ENCODE measurements at regions not wholly inside any gene's neighbourhood (a gene's known extent, or its start where the extent isn't known, plus 50 kb on each side); places are given as distances from the start of the nearest gene placed in this dataset.

- Histone ChIP-seq H3K27ac (ENCODE audit: low read depth in 1 of 2, low read length in 2 of 2) (no peak overlapping the region), H3K27me3 (ENCODE audit: control insufficient read depth in 1 of 2, insufficient read depth in 2 of 2, low read length in 2 of 2) (no peaks in the 10 kb centered on the region), H3K4me1 (ENCODE audit: insufficient read depth, low read length) (no peaks in the 10 kb centered on the region), H3K36me3 (ENCODE audit: insufficient read depth, low read length) (no peaks in the 10 kb centered on the region), H3K9me3 (ENCODE audit: control insufficient read depth in 1 of 2, insufficient read depth in 1 of 2, low read length in 2 of 2) (no peaks in the 10 kb centered on the region), H3K4me3 (ENCODE audit: low read length) (no peak overlapping the region)
- peaks cover 4% of the 10 kb centered on the region for H3K9me3 Mint-ChIP-seq
- ChIA-PET CTCF (no interaction called here), POLR2A (no interaction called here)
- no peaks in the 10 kb centered on the region for H3K4me1 Mint-ChIP-seq (ENCODE audit: low read depth)
- H3K27me3 Mint-ChIP-seq: no peaks in the 10 kb centered on the region
- peak in 1 of 14 experiments; percentile 8 for DNase-seq
- H3K36me3 Mint-ChIP-seq (ENCODE audit: low read depth): no peaks in the 10 kb centered on the region
- no peak for ATAC-seq (ENCODE audit: poor library complexity)
- H3K4me3 Mint-ChIP-seq: no peak overlapping the region
- no peak for TF ChIP-seq CTCF (IDR thresholded peaks at IDR 0.05)
- intact Hi-C loops (cut with DNase I, micrococcal nuclease): no loop called here
- no peak overlapping the region for H3K27ac Mint-ChIP-seq
Measured at GRCh38 chr13:74920920-74921319, 561.0 kb downstream of the TBC1D4 start.

- POLR2A ChIA-PET: no interaction called here
- ATAC-seq (ENCODE audit: poor library complexity): no peak
- intact Hi-C loops (cut with DNase I, micrococcal nuclease): no loop called here
- CTCF ChIA-PET: no interaction called here
- no peak for DNase-seq
- Histone ChIP-seq H3K27me3 (ENCODE audit: control insufficient read depth in 1 of 2, insufficient read depth in 2 of 2, low read length in 2 of 2) (no peaks in the 10 kb centered on the region), H3K9me3 (ENCODE audit: control insufficient read depth in 1 of 2, insufficient read depth in 1 of 2, low read length in 2 of 2) (no peaks in the 10 kb centered on the region), H3K4me3 (ENCODE audit: low read length) (no peak overlapping the region), H3K27ac (ENCODE audit: low read depth in 1 of 2, low read length in 2 of 2) (no peak overlapping the region), H3K4me1 (ENCODE audit: insufficient read depth, low read length) (no peaks in the 10 kb centered on the region), H3K36me3 (ENCODE audit: insufficient read depth, low read length) (no peaks in the 10 kb centered on the region)
- no peaks in the 10 kb centered on the region for H3K36me3 Mint-ChIP-seq (ENCODE audit: low read depth)
- no peaks in the 10 kb centered on the region for H3K27me3 Mint-ChIP-seq
- H3K9me3 Mint-ChIP-seq: peaks cover 3% of the 10 kb centered on the region
- no peak for TF ChIP-seq CTCF (IDR thresholded peaks at IDR 0.05)
- no peak overlapping the region for H3K27ac Mint-ChIP-seq
- H3K4me3 Mint-ChIP-seq: no peak overlapping the region
- no peaks in the 10 kb centered on the region for H3K4me1 Mint-ChIP-seq (ENCODE audit: low read depth)
Measured at GRCh38 chr13:74920361-74920760, 561.6 kb downstream of the TBC1D4 start.

- H3K4me1 ChIP-seq (ENCODE audit: insufficient read depth, low read length): no peaks in the 10 kb centered on the region
- H3K4me3 ChIP-seq (ENCODE audit: low read length): no peak overlapping the region
- CTCF ChIA-PET: no interaction called here
- ATAC-seq (ENCODE audit: poor library complexity) (no peak), DNase-seq (no peak)
- no peaks in the 10 kb centered on the region for H3K36me3 ChIP-seq (ENCODE audit: insufficient read depth, low read length)
- no peak overlapping the region for H3K27ac ChIP-seq (ENCODE audit: low read depth in 1 of 2, low read length in 2 of 2)
- no peak overlapping the region for H3K4me3 Mint-ChIP-seq
- H3K27ac Mint-ChIP-seq: no peak overlapping the region
- no peaks in the 10 kb centered on the region for H3K27me3 ChIP-seq (ENCODE audit: control insufficient read depth in 1 of 2, insufficient read depth in 2 of 2, low read length in 2 of 2)
- H3K36me3 Mint-ChIP-seq (ENCODE audit: low read depth): no peaks in the 10 kb centered on the region
- POLR2A ChIA-PET: no interaction called here
- intact Hi-C loops (cut with DNase I, micrococcal nuclease): no loop called here
- no peaks in the 10 kb centered on the region for H3K27me3 Mint-ChIP-seq
- TF ChIP-seq CTCF (IDR thresholded peaks at IDR 0.05): no peak
- peaks cover under 1% of the 10 kb centered on the region for H3K9me3 Mint-ChIP-seq
- no peaks in the 10 kb centered on the region for H3K4me1 Mint-ChIP-seq (ENCODE audit: low read depth)
- no peaks in the 10 kb centered on the region for H3K9me3 ChIP-seq (ENCODE audit: control insufficient read depth in 1 of 2, insufficient read depth in 1 of 2, low read length in 2 of 2)
Measured at GRCh38 chr13:74919914-74920313, 562.1 kb downstream of the TBC1D4 start.
